Caco-2 (cell line): ENCODE measurements at regions not wholly inside any gene's neighbourhood (a gene's known extent, or its start where the extent isn't known, plus 50 kb on each side); places are given as distances from the start of the nearest gene placed in this dataset.

Source experiments
- BruUV-seq: library from RNA; stranded (reverse); fragments of 400-500 nt; replicated peaks from 2 replicates; lab custom pipeline; 2021; lab: Mats Ljungman, UMichigan
- CTCF ChIA-PET: fragments of 300-600 bp; sonication (Branson Sonifier 250); formaldehyde crosslinking; loops from one replicate; lab custom pipeline; 2022; ENCODE audit warnings: antibody characterized with exemption; lab: Charles Lee
- POLR2A ChIA-PET: fragments of 300-600 bp; sonication (Branson Sonifier 250); formaldehyde crosslinking; loops from one replicate; lab custom pipeline; 2022; ENCODE audit warnings: antibody characterized with exemption; lab: Charles Lee
- DNase-seq, 2 experiments: peaks; one replicate each; pipeline versions ENCODE4 v3.0.0 to v3.0.0-alpha.2; 2020 to 2022
- H3K27me3 ChIP-seq: replicated peaks from 2 replicates; pipeline ENCODE4 v1.6.0; 2011; ENCODE audit warnings: low read length; ENCODE audit not compliant: control insufficient read depth, insufficient read depth
- H3K36me3 ChIP-seq: 2 replicates; pipeline ENCODE4 v1.5.1; 2011; ENCODE audit warnings: low read length; ENCODE audit not compliant: control insufficient read depth, insufficient read depth
- H3K4me1 ChIP-seq: fragments of 250-450 bp; sonication (Bioruptor Pico); 2 replicates; pipeline ENCODE4 v1.5.1; 2020; ENCODE audit warnings: mild to moderate bottlenecking
- H3K4me3 ChIP-seq: 2 replicates; pipeline ENCODE4 v1.5.1; 2011; ENCODE audit warnings: low read depth, mild to moderate bottlenecking, control low read depth, low read length
- H3K9me3 ChIP-seq: fragments of 250-450 bp; sonication (Bioruptor Pico); 2 replicates; pipeline ENCODE4 v1.5.1; 2020; ENCODE audit warnings: mild to moderate bottlenecking, moderate library complexity
- H3K27ac Mint-ChIP-seq: one replicate; pipeline ENCODE4 v1.8.0; 2022; ENCODE audit warnings: mixed read lengths; ENCODE audit not compliant: unreplicated experiment
- H3K27me3 Mint-ChIP-seq: one replicate; pipeline ENCODE4 v1.8.0; 2022; ENCODE audit warnings: mixed read lengths; ENCODE audit not compliant: insufficient read depth, unreplicated experiment
- H3K36me3 Mint-ChIP-seq: one replicate; pipeline ENCODE4 v1.8.0; 2022; ENCODE audit warnings: mild to moderate bottlenecking, mixed read lengths; ENCODE audit not compliant: insufficient read depth, unreplicated experiment
- H3K4me1 Mint-ChIP-seq: one replicate; pipeline ENCODE4 v1.8.0; 2022; ENCODE audit warnings: low read depth, mixed read lengths; ENCODE audit not compliant: unreplicated experiment
- H3K4me3 Mint-ChIP-seq: one replicate; pipeline ENCODE4 v1.8.0; 2022; ENCODE audit warnings: mild to moderate bottlenecking, moderate library complexity, mixed read lengths; ENCODE audit not compliant: unreplicated experiment
- H3K9me3 Mint-ChIP-seq: one replicate; pipeline ENCODE4 v1.8.0; 2022; ENCODE audit warnings: mixed read lengths; ENCODE audit not compliant: unreplicated experiment
- CTCF ChIP-seq, 2 experiments: fragments of 200-600 bp in 1 of 2; IDR thresholded peaks; 1 replicate in 1 of 2; 2 replicates in 1 of 2; pipeline versions ENCODE4 v1.5.1 to v1.8.0; 2011 to 2022; ENCODE audit warnings: antibody characterized with exemption in 1 of 2, control low read depth in 1 of 2, inconsistent platforms in 1 of 2, low read depth in 1 of 2, low read length in 1 of 2, mild to moderate bottlenecking in 1 of 2, moderate library complexity in 1 of 2; ENCODE audit not compliant: insufficient read depth in 1 of 2, severe bottlenecking in 1 of 2, unreplicated experiment in 1 of 2
- intact Hi-C: fragments of 100-400 bp; cut with micrococcal nuclease; formaldehyde crosslinking; loops from one replicate; pipeline ENCODE4 v1.10.0; 2022; ENCODE audit not compliant: unreplicated experiment

- Mint-ChIP-seq H3K9me3 (no peaks in the 10 kb centered on the region), H3K4me1 (no peaks in the 10 kb centered on the region)
- no TSS peak for BruUV-seq
These were observed 1227.9 kb upstream of the SPRY2 start for GRCh38 chr13:81568824-81569223.

GRCh38 chr13:81565849-81566248, 1224.9 kb upstream of the SPRY2 start:
- TF ChIP-seq CTCF (IDR thresholded peaks at IDR 0.05; ENCODE audit: insufficient read depth in 1 of 2, low read depth in 1 of 2, low read length in 1 of 2, severe bottlenecking in 1 of 2, unreplicated experiment in 1 of 2), result no peak
- no peaks in the 10 kb centered on the region for H3K4me1 Mint-ChIP-seq

More at GRCh38 chr13:81568824-81569223, 1227.9 kb upstream of the SPRY2 start:
- Mint-ChIP-seq H3K27ac (no peak overlapping the region), H3K36me3 (no peaks in the 10 kb centered on the region), H3K27me3 (no peaks in the 10 kb centered on the region), H3K4me3 (no peak overlapping the region)
- Histone ChIP-seq H3K27me3 (no peaks in the 10 kb centered on the region), H3K9me3 (no peaks in the 10 kb centered on the region), H3K4me1 (no peaks in the 10 kb centered on the region), H3K4me3 (no peak overlapping the region), H3K36me3 (no peaks in the 10 kb centered on the region)
- ChIA-PET CTCF (no interaction called here), POLR2A (no interaction called here)
- intact Hi-C loops, result no loop called here
- TF ChIP-seq CTCF (IDR thresholded peaks at IDR 0.05; ENCODE audit: insufficient read depth in 1 of 2, low read depth in 1 of 2, low read length in 1 of 2, severe bottlenecking in 1 of 2, unreplicated experiment in 1 of 2), result no peak
- no peak for DNase-seq

GRCh38 chr13:81563091-81563490, 1222.2 kb upstream of the SPRY2 start:
- ChIA-PET CTCF (no interaction called here), POLR2A (no interaction called here)
- Histone ChIP-seq H3K27me3 (no peaks in the 10 kb centered on the region), H3K4me1 (no peaks in the 10 kb centered on the region), H3K4me3 (no peak overlapping the region), H3K9me3 (no peaks in the 10 kb centered on the region; the same call in 1 of the 2 replicates), H3K36me3 (no peaks in the 10 kb centered on the region)
- DNase-seq, result no peak
- H3K36me3 Mint-ChIP-seq, result no peaks in the 10 kb centered on the region
- no TSS peak for BruUV-seq
- TF ChIP-seq CTCF (IDR thresholded peaks at IDR 0.05; ENCODE audit: insufficient read depth in 1 of 2, low read depth in 1 of 2, low read length in 1 of 2, severe bottlenecking in 1 of 2, unreplicated experiment in 1 of 2), result no peak
- no peak overlapping the region for H3K27ac Mint-ChIP-seq
- peaks cover 5% of the 10 kb centered on the region for H3K27me3 Mint-ChIP-seq
- H3K9me3 Mint-ChIP-seq, result no peaks in the 10 kb centered on the region
- intact Hi-C loops, result no loop called here
- H3K4me1 Mint-ChIP-seq, result no peaks in the 10 kb centered on the region
- no peak overlapping the region for H3K4me3 Mint-ChIP-seq

More at GRCh38 chr13:81565849-81566248, 1224.9 kb upstream of the SPRY2 start:
- Histone ChIP-seq H3K4me1 (no peaks in the 10 kb centered on the region), H3K4me3 (no peak overlapping the region), H3K27me3 (no peaks in the 10 kb centered on the region), H3K9me3 (no peaks in the 10 kb centered on the region; the same call in 1 of the 2 replicates), H3K36me3 (no peaks in the 10 kb centered on the region)
- Mint-ChIP-seq H3K36me3 (no peaks in the 10 kb centered on the region), H3K4me3 (no peak overlapping the region), H3K27ac (no peak overlapping the region), H3K9me3 (no peaks in the 10 kb centered on the region), H3K27me3 (peaks cover 5% of the 10 kb centered on the region)
- no peak for DNase-seq
- CTCF ChIA-PET, result no interaction called here
- POLR2A ChIA-PET, result no interaction called here
- BruUV-seq, result no TSS peak
- intact Hi-C loops, result no loop called here
